Heart left ventricle (tissue), 13 donors: ENCODE measurements at regions not wholly inside any gene's neighbourhood (a gene's known extent, or its start where the extent isn't known, plus 50 kb on each side); places are given as distances from the start of the nearest gene placed in this dataset.

Experiments used
- CTCF ChIP-seq, 12 donors: fragments of 200-600 bp; sonication (generic) in 4 of 12; IDR thresholded peaks; one replicate each; pipeline versions ENCODE4 v1.5.0 to v1.8.0; 2018 to 2022; ENCODE audit warnings: antibody characterized with exemption in 12 of 12, mild to moderate bottlenecking in 5 of 12
- POLR2A ChIP-seq, 2 donors: fragments of 450-650 bp; IDR thresholded peaks; one replicate each; pipeline ENCODE4 v1.6.1; 2017; ENCODE audit warnings: antibody characterized with exemption in 2 of 2, mild to moderate bottlenecking in 2 of 2, moderate library complexity in 2 of 2
- donor health status: ischemic (EF 13 %, LVEDD 7.1; RV severe dilation, severe dysfunction).
- donor health status: DM: no; HTN: yes; CAD: no.
- donor health status: DM: no; HTN: no; CAD: no.
- donor health status: ischemic (EF 25% LVEDD 6.9; RV normal size, moderate dysfunction).
- donor health status: ischemic (EF 25% LVEDD 5.7; RV mildly dilated, moderate dysfunction).
- donor health status: ischemic (EF 35%, LVEDD 5.7; RV mildly dilated, moderate dysfunction).
- donor health status: nonischemic (EF 11% LVEDD 7.7; RV severe dilation, severe dysfunction).
- donor health status: DM: yes; HTN: yes; CAD: no.
- donor health status: PGD.
- donor health status: ischemic (EF 29% LVEDD 5.4; RV normal size, mild dysfunction).
- donor health status: nonischemic (EF 23%, LVEDD 6.1; RV moderate dilation, normal function).

GRCh38 chr2:16291731-16292550 lies 351.6 kb downstream of the MYCN start:
- TF ChIP-seq CTCF (IDR thresholded peaks at IDR 0.05) (no peak), POLR2A (IDR thresholded peaks at IDR 0.05) (no peak)
